ENCODE measurements at regions not wholly inside any gene's neighbourhood (a gene's known extent, or its start where the extent isn't known, plus 50 kb on each side); places are given as distances from the start of the nearest gene placed in this dataset.

DNA sequence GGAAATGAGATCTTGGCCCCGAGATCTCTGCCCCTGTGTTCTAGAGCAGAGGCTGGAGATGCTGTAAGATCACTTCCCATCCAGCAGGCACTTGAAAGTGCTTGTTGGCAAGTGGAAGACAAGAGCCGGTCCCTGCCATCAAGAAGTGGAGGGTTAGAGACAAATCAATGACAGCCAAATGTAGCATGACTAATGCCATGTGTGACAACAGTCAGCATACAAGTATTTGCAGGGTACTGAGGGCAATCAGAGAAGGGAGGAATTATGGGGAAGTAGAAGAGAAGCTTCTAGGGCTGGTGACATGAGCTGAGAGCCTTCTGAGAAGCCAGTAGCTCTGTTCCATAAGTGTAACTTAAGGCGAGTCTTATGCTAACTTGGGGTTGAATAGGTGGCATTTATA is 58.6 kb downstream of the TMEM17 start:
- TF ChIP-seq CTCF (IDR thresholded peaks at IDR 0.05; ENCODE audit: poor library complexity, severe bottlenecking), result no peak
- no peak for TF ChIP-seq POLR2AphosphoS5 (IDR thresholded peaks at IDR 0.05)
- TF ChIP-seq EZH2 (IDR thresholded peaks at IDR 0.05; ENCODE audit: borderline replicate concordance, insufficient read depth, low read length, poor library complexity, severe bottlenecking), result no peak
- no peak for TF ChIP-seq RAD21 (conservative IDR thresholded peaks at IDR 0.05)
- TF ChIP-seq TAF1 (IDR thresholded peaks at IDR 0.05; ENCODE audit: low read depth), result no peak
- TF ChIP-seq MXI1 (conservative IDR thresholded peaks at IDR 0.05; ENCODE audit: poor library complexity, severe bottlenecking), result no peak
- TF ChIP-seq, protein P1, sequence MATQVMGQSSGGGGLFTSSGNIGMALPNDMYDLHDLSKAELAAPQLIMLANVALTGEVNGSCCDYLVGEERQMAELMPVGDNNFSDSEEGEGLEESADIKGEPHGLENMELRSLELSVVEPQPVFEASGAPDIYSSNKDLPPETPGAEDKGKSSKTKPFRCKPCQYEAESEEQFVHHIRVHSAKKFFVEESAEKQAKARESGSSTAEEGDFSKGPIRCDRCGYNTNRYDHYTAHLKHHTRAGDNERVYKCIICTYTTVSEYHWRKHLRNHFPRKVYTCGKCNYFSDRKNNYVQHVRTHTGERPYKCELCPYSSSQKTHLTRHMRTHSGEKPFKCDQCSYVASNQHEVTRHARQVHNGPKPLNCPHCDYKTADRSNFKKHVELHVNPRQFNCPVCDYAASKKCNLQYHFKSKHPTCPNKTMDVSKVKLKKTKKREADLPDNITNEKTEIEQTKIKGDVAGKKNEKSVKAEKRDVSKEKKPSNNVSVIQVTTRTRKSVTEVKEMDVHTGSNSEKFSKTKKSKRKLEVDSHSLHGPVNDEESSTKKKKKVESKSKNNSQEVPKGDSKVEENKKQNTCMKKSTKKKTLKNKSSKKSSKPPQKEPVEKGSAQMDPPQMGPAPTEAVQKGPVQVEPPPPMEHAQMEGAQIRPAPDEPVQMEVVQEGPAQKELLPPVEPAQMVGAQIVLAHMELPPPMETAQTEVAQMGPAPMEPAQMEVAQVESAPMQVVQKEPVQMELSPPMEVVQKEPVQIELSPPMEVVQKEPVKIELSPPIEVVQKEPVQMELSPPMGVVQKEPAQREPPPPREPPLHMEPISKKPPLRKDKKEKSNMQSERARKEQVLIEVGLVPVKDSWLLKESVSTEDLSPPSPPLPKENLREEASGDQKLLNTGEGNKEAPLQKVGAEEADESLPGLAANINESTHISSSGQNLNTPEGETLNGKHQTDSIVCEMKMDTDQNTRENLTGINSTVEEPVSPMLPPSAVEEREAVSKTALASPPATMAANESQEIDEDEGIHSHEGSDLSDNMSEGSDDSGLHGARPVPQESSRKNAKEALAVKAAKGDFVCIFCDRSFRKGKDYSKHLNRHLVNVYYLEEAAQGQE (IDR thresholded peaks at IDR 0.05; ENCODE audit: borderline replicate concordance), result no peak
- TF ChIP-seq EP300 (conservative IDR thresholded peaks at IDR 0.05; ENCODE audit: poor library complexity, severe bottlenecking), result no peak
- no peak for TF ChIP-seq SMC3 (conservative IDR thresholded peaks at IDR 0.05; ENCODE audit: poor library complexity)
